Esophagus squamous epithelium (tissue), 4 donors: ENCODE measurements at regions not wholly inside any gene's neighbourhood (a gene's known extent, or its start where the extent isn't known, plus 50 kb on each side); places are given as distances from the start of the nearest gene placed in this dataset.

ENCODE experiments used
- CTCF ChIP-seq, 6 experiments: fragments of 450-650 bp in 4 of 6; fragments of 200-600 bp in 2 of 6; sonication (generic) in 2 of 6; IDR thresholded peaks; one replicate each; pipeline ENCODE4 v1.5.1; 2016 to 2019; ENCODE audit warnings: antibody characterized with exemption in 6 of 6, mild to moderate bottlenecking in 4 of 6, moderate library complexity in 4 of 6
- POLR2A ChIP-seq, 4 donors: fragments of 450-650 bp; IDR thresholded peaks; one replicate each; pipeline ENCODE4 v1.6.1; 2017; ENCODE audit warnings: antibody characterized with exemption in 4 of 4, mild to moderate bottlenecking in 4 of 4, moderate library complexity in 3 of 4

- TF ChIP-seq CTCF (IDR thresholded peaks at IDR 0.05), result no peak
- TF ChIP-seq POLR2A (IDR thresholded peaks at IDR 0.05), result no peak
Measured at GRCh38 chr1:234898455-234899033, 230.1 kb downstream of the TOMM20 start.
